Subcutaneous abdominal adipose tissue (tissue), 5 donors: ENCODE measurements at regions not wholly inside any gene's neighbourhood (a gene's known extent, or its start where the extent isn't known, plus 50 kb on each side); places are given as distances from the start of the nearest gene placed in this dataset.

ENCODE experiments used
- H3K27ac ChIP-seq: one replicate; pipeline ENCODE4 v1.7.0; 2013; ENCODE audit warnings: low read depth, mild to moderate bottlenecking, inconsistent platforms, low read length, moderate library complexity
- H3K27me3 ChIP-seq, 5 donors: one replicate each; pipeline ENCODE4 v1.7.0; 2013; ENCODE audit warnings: low read length in 5 of 5, inconsistent platforms in 1 of 5; ENCODE audit not compliant: control insufficient read depth in 5 of 5, insufficient read depth in 4 of 5
- H3K36me3 ChIP-seq, 5 donors: one replicate each; pipeline ENCODE4 v1.7.0; 2013; ENCODE audit warnings: low read length in 5 of 5; ENCODE audit not compliant: control insufficient read depth in 5 of 5, insufficient read depth in 5 of 5
- H3K4me1 ChIP-seq, 5 donors: one replicate each; pipeline ENCODE4 v1.7.0; 2013; ENCODE audit warnings: low read length in 5 of 5, mild to moderate bottlenecking in 3 of 5, moderate library complexity in 1 of 5; ENCODE audit not compliant: control insufficient read depth in 5 of 5, insufficient read depth in 5 of 5
- H3K4me3 ChIP-seq, 5 donors: one replicate each; pipeline ENCODE4 v1.7.0; 2013; ENCODE audit warnings: low read length in 5 of 5, low read depth in 1 of 5
- H3K9ac ChIP-seq, 5 donors: one replicate each; pipeline ENCODE4 v1.7.0; 2013; ENCODE audit warnings: low read length in 5 of 5, mild to moderate bottlenecking in 4 of 5, moderate library complexity in 3 of 5
- H3K9me3 ChIP-seq, 5 donors: one replicate each; pipeline ENCODE4 v1.7.0; 2013; ENCODE audit warnings: low read length in 5 of 5; ENCODE audit not compliant: control insufficient read depth in 5 of 5
- donor health status: healthy.
- donor health status: healthy.
- donor health status: healthy.
- donor health status: healthy.
- donor health status: healthy.

DNA sequence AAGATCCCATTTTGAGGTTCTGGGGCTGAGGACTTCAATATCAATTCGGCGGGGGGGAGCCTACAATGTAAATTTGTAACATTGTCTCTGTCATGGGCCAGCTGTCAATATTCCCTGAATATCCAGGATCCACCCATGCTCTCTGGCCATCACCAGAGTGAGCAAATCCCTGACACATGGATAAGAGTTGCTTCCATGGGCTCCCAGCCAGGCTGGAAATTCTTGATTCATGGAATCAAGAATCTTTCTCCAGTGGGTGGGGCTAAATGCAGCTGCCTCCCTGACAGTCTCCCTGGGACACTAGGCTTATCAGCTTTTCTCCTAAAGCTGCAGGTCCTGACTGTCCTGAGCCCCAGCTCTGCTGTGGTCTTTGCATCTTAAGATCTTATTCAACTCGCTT, 86.9 kb upstream of the IGLL5 start:
- Histone ChIP-seq H3K27ac (no peak overlapping the region), H3K27me3 (peaks cover 0 to 18% (median 11%) of the 10 kb centered on the region in 5 donors), H3K4me1 (peaks cover 0 to 3% (median 0%) of the 10 kb centered on the region in 5 donors), H3K9ac (no peak overlapping the region), H3K36me3 (no peaks in the 10 kb centered on the region), H3K9me3 (no peaks in the 10 kb centered on the region), H3K4me3 (no peak overlapping the region)

DNA sequence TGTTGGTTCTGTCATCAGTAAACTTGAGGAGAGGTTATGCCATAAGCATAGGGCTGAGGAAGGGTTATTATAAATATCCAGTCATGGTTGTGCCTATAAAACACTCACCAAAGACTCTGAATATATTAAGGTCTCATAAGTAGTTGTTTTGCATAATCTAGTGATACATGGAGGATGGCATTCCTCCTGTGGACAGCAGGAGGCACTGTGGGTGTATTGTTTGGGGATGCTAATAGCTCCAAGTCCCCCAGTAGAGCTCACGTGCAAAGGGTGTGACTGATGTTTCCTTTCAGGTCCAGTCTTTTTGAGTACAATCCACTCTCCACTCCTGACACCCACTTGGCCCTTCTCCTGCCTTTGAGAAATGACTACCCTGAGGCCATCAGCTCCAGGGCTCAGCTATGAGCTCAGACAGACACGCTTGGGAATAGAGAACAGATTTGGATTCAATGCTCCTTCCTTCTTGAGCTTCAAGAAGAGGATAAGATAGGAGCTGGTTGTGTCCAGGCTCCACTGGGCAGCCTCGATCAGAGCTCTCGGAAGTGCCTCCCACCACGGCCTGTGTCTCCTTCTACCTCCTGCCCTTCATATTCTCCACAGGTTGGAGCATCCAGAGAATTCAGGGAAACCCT, 85.2 kb upstream of the IGLL5 start:
- Histone ChIP-seq H3K27me3 (peaks cover 0 to 24% (median 11%) of the 10 kb centered on the region in 5 donors), H3K4me3 (no peak overlapping the region), H3K27ac (no peak overlapping the region), H3K9ac (no peak overlapping the region), H3K9me3 (no peaks in the 10 kb centered on the region), H3K4me1 (peaks cover 0 to 3% (median 0%) of the 10 kb centered on the region in 5 donors), H3K36me3 (no peaks in the 10 kb centered on the region)

GRCh38 chr22:22803285-22803853, 84.2 kb upstream of the IGLL5 start:
- no peak overlapping the region for H3K27ac ChIP-seq
- H3K9ac ChIP-seq = no peak overlapping the region
- H3K9me3 ChIP-seq = no peaks in the 10 kb centered on the region
- H3K4me1 ChIP-seq = peaks cover 0 to 3% (median 0%) of the 10 kb centered on the region in 5 donors
- H3K27me3 ChIP-seq = peaks cover 0 to 24% (median 11%) of the 10 kb centered on the region in 5 donors
- H3K4me3 ChIP-seq = no peak overlapping the region
- no peaks in the 10 kb centered on the region for H3K36me3 ChIP-seq

DNA sequence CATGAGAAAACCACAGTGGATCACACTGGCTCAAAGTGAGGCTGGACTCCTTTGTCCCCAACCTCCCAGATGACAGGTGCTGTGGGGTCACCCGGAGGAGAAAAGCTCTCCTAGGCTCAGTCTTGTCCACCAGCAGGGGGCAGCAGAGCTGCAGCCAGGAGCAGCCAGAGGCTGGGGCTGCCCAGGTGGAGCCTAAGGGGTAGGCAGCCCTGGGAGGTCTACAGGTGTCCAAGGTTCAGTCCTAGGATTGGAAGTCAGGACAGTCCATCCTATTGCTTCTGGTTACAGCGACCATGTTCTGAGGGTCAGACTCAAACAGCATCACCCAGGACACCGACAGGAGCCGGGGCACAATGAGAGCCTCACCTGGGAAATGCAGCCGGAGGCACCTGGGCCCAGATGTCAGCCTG, 77.6 kb upstream of the IGLL5 start:
- Histone ChIP-seq H3K4me1 (no peaks in the 10 kb centered on the region), H3K27ac (no peak overlapping the region), H3K9me3 (no peaks in the 10 kb centered on the region), H3K27me3 (peaks cover 0 to 5% (median 2%) of the 10 kb centered on the region in 5 donors), H3K9ac (no peak overlapping the region), H3K4me3 (no peak overlapping the region), H3K36me3 (no peaks in the 10 kb centered on the region)

DNA sequence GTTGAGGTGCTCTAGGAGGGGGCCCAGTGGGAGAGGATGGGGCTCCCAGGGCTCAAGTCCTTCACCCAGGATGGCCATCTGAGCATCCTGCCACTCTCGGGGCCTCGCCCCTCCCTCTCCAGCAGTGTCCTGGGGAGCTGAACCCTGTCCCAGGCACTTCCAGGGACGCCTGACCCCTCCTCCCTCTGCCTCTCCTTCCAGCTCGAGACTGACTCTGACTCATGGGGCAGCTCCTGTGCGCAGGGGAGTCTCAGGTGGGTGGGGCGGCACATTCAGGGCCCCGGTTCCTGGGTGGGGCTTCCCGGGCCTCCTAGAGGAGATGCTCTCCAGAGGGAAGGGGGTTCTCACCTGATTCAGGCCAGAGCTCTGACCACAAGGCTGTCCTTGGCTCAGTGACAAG, 77.1 kb upstream of the IGLL5 start:
- no peaks in the 10 kb centered on the region for H3K4me1 ChIP-seq

GRCh38 chr22:22811016-22812009, 76.3 kb upstream of the IGLL5 start:
- no peaks in the 10 kb centered on the region for H3K36me3 ChIP-seq
- no peak overlapping the region for H3K27ac ChIP-seq
- no peaks in the 10 kb centered on the region for H3K9me3 ChIP-seq
- no peak overlapping the region for H3K4me3 ChIP-seq
- H3K4me1 ChIP-seq = no peaks in the 10 kb centered on the region
- H3K27me3 ChIP-seq = peaks cover 0 to 5% (median 2%) of the 10 kb centered on the region in 5 donors
- H3K9ac ChIP-seq = no peak overlapping the region

More for the DNA sequence above, 77.1 kb upstream of the IGLL5 start:
- no peak overlapping the region for H3K9ac ChIP-seq
- H3K36me3 ChIP-seq = no peaks in the 10 kb centered on the region
- H3K27me3 ChIP-seq = peaks cover 0 to 5% (median 2%) of the 10 kb centered on the region in 5 donors
- H3K9me3 ChIP-seq = no peaks in the 10 kb centered on the region
- no peak overlapping the region for H3K4me3 ChIP-seq
- H3K27ac ChIP-seq = no peak overlapping the region

- no peaks in the 10 kb centered on the region for H3K9me3 ChIP-seq
These were observed 75.3 kb upstream of the IGLL5 start for GRCh38 chr22:22812031-22812905.

GRCh38 chr22:22813126-22814075, 74.2 kb upstream of the IGLL5 start:
- Histone ChIP-seq H3K27me3 (peaks cover 0 to 8% (median 0%) of the 10 kb centered on the region in 5 donors), H3K36me3 (no peaks in the 10 kb centered on the region), H3K27ac (no peak overlapping the region), H3K4me3 (no peak overlapping the region), H3K4me1 (no peaks in the 10 kb centered on the region), H3K9ac (no peak overlapping the region), H3K9me3 (no peaks in the 10 kb centered on the region)

More at GRCh38 chr22:22812031-22812905, 75.3 kb upstream of the IGLL5 start:
- no peak overlapping the region for H3K27ac ChIP-seq
- no peak overlapping the region for H3K4me3 ChIP-seq
- peaks cover 0 to 11% (median 0%) of the 10 kb centered on the region in 5 donors for H3K27me3 ChIP-seq
- no peaks in the 10 kb centered on the region for H3K4me1 ChIP-seq
- no peaks in the 10 kb centered on the region for H3K36me3 ChIP-seq
- H3K9ac ChIP-seq = no peak overlapping the region
